MM.1S (cell line): ENCODE measurements at regions not wholly inside any gene's neighbourhood (a gene's known extent, or its start where the extent isn't known, plus 50 kb on each side); places are given as distances from the start of the nearest gene placed in this dataset.

Experiments used
- CTCF ChIP-seq: fragments of 300-600 bp; sonication (generic); IDR thresholded peaks from 2 replicates; pipeline ENCODE4 v1.5.1; 2016; ENCODE audit warnings: antibody characterized with exemption, low read length, mixed read lengths
- EZH2 ChIP-seq: fragments of 300-600 bp; sonication (generic); optimal IDR thresholded peaks from 2 replicates; pipeline ENCODE3; 2017; ENCODE audit warnings: low read depth, mild to moderate bottlenecking, antibody characterized with exemption, low read length, mixed read lengths

GRCh38 chr5:121386334-121386733 lies 465.3 kb upstream of the FTMT start:
- TF ChIP-seq EZH2 (no peak), CTCF (no peak)
